Effector memory CD4-positive, alpha-beta T cell (primary cell): ENCODE measurements at regions not wholly inside any gene's neighbourhood (a gene's known extent, or its start where the extent isn't known, plus 50 kb on each side); places are given as distances from the start of the nearest gene placed in this dataset.
"Not testable (repeated sequence)": the region's sequence is repeated elsewhere in the genome, so short reads cannot be mapped to it uniquely, and the experiment has no call there.

Source experiments
- DNase-seq, 3 donors: peaks; one replicate each; pipeline ENCODE4 v3.0.0-alpha.2; 2020
- H3K27ac ChIP-seq: 2 replicates; pipeline ENCODE4 v1.7.0; 2013; ENCODE audit warnings: mild to moderate bottlenecking, low read length, moderate library complexity; ENCODE audit not compliant: insufficient read depth, poor library complexity, severe bottlenecking
- H3K27me3 ChIP-seq: replicated peaks from 2 replicates; pipeline ENCODE4 v1.7.0; 2013; ENCODE audit warnings: mild to moderate bottlenecking, low read length; ENCODE audit not compliant: insufficient read depth, control insufficient read depth, poor library complexity, severe bottlenecking
- H3K36me3 ChIP-seq: 2 replicates; pipeline ENCODE4 v1.7.0; 2013; ENCODE audit warnings: mild to moderate bottlenecking, low read length, moderate library complexity; ENCODE audit not compliant: control insufficient read depth, insufficient read depth
- H3K4me1 ChIP-seq: 2 replicates; pipeline ENCODE4 v1.7.0; 2013; ENCODE audit warnings: low read length, mild to moderate bottlenecking; ENCODE audit not compliant: control insufficient read depth, insufficient read depth, poor library complexity, severe bottlenecking
- H3K4me3 ChIP-seq: 2 replicates; pipeline ENCODE4 v1.7.0; 2013; ENCODE audit warnings: low read length, low read depth, mild to moderate bottlenecking; ENCODE audit not compliant: insufficient read depth, poor library complexity, severe bottlenecking
- H3K9me3 ChIP-seq: 2 replicates; pipeline ENCODE4 v1.7.0; 2013; ENCODE audit warnings: mild to moderate bottlenecking, low read length, moderate library complexity; ENCODE audit not compliant: control insufficient read depth

DNA sequence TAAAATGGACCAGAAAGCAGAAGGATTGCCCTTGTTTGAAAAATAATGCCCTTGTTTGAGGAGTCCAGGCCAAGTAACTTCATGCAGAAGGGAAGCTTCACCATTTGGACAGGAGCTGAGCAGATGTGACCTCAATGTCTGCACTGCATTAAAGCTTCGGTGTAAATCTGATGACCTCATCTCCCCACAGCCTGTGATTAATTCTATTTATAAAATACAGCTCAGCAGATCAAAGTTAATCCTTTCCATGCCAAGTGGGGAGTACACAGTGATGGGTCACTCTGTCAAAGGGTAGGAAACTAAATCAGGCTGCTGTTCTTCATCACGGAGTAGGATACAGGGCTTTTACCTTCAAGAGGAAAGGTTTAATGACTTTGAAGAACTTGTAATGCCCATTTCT lies 533.7 kb downstream of the RPS29 start:
- no peak for DNase-seq
- Histone ChIP-seq H3K27ac (no peak overlapping the region), H3K36me3 (no peaks in the 10 kb centered on the region), H3K27me3 (no peaks in the 10 kb centered on the region), H3K4me1 (no peaks in the 10 kb centered on the region), H3K4me3 (no peak overlapping the region), H3K9me3 (no peaks in the 10 kb centered on the region)

DNA sequence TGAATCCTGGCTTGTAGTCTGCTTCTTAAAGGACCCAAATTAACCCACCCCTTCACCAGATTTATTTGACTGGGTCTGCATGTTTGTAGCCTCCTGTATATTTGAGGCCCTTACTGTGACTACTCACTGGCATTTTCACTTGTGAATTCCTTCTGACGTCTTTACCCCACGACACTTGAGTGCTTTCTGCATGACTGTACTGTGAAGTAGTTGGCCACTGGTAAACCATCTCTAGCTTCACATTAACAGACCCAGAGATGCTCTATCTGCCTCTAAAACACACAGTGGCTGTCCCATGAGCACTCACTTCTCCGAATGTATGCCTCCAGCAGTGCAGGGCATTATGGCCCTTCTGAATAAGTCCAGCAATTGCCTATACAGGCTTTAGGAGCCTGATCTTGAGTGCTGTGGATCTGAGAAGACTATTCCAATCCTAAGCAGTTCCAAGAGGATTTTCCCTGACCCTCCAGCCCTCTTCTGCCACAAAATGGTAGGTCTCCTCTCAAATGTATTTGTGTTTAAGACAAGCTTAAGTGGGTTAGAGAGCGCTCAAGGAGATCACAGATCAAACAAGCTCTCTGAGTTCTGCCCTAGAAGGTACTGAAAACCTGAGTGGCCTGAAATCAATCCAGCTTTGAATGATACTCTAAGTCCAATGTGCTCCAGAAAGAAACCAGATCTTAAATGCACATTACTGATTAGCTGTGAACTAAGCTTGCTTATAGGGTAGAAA lies 534.7 kb downstream of the RPS29 start:
- DNase-seq, result no peak
- no peaks in the 10 kb centered on the region for H3K9me3 ChIP-seq
- no peaks in the 10 kb centered on the region for H3K27me3 ChIP-seq
- no peak overlapping the region for H3K4me3 ChIP-seq
- no peak overlapping the region for H3K27ac ChIP-seq
- no peaks in the 10 kb centered on the region for H3K36me3 ChIP-seq
- H3K4me1 ChIP-seq, result no peaks in the 10 kb centered on the region

DNA sequence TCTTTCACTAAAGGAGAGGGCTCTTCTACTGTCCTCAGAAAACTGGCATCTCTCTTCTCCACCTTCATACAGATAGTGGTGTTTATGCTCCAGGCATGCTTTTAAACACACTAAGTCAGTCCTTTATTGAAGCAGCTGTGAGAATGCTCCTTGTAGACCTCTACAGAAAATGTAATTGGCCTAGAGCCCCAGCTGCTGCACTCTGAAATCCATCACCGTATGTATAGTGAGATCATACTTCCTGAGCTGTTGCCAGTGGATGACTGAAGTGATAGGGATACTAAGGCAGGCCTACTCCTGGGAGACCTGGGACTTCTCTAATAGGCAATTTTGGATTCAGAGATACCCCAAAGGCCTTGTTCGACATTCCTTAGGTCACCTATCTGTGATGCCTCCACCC lies 535.4 kb downstream of the RPS29 start:
- DNase-seq, result no peak
- Histone ChIP-seq H3K4me1 (no peaks in the 10 kb centered on the region), H3K4me3 (no peak overlapping the region), H3K27me3 (no peaks in the 10 kb centered on the region), H3K36me3 (no peaks in the 10 kb centered on the region), H3K27ac (no peak overlapping the region), H3K9me3 (no peaks in the 10 kb centered on the region)

GRCh38 chr14:49049711-49050110 lies 536.5 kb downstream of the RPS29 start:
- Histone ChIP-seq H3K27ac (no peak overlapping the region), H3K27me3 (no peaks in the 10 kb centered on the region), H3K36me3 (no peaks in the 10 kb centered on the region), H3K4me1 (no peaks in the 10 kb centered on the region), H3K4me3 (no peak overlapping the region), H3K9me3 (no peaks in the 10 kb centered on the region)
- DNase-seq, result no peak

- Histone ChIP-seq H3K4me3 (no peak overlapping the region), H3K4me1 (no peaks in the 10 kb centered on the region), H3K27me3 (no peaks in the 10 kb centered on the region), H3K27ac (no peak overlapping the region), H3K36me3 (no peaks in the 10 kb centered on the region), H3K9me3 (no peaks in the 10 kb centered on the region)
- no peak for DNase-seq
Observed at GRCh38 chr14:49044981-49045380, 541.2 kb downstream of the RPS29 start.

- DNase-seq, result no peak
- H3K36me3 ChIP-seq, result no peaks in the 10 kb centered on the region
- no peaks in the 10 kb centered on the region for H3K4me1 ChIP-seq
- H3K4me3 ChIP-seq, result no peak overlapping the region
- H3K27me3 ChIP-seq, result no peaks in the 10 kb centered on the region
- no peak overlapping the region for H3K27ac ChIP-seq
- H3K9me3 ChIP-seq, result no peaks in the 10 kb centered on the region
Observed at GRCh38 chr14:49036984-49037516, 549.1 kb downstream of the RPS29 start.

- Histone ChIP-seq H3K36me3 (no peaks in the 10 kb centered on the region), H3K4me3 (no peak overlapping the region), H3K4me1 (no peaks in the 10 kb centered on the region), H3K27ac (no peak overlapping the region), H3K27me3 (no peaks in the 10 kb centered on the region), H3K9me3 (no peaks in the 10 kb centered on the region)
- no peak for DNase-seq
Observed at GRCh38 chr14:49036266-49036665, 549.9 kb downstream of the RPS29 start.

DNA sequence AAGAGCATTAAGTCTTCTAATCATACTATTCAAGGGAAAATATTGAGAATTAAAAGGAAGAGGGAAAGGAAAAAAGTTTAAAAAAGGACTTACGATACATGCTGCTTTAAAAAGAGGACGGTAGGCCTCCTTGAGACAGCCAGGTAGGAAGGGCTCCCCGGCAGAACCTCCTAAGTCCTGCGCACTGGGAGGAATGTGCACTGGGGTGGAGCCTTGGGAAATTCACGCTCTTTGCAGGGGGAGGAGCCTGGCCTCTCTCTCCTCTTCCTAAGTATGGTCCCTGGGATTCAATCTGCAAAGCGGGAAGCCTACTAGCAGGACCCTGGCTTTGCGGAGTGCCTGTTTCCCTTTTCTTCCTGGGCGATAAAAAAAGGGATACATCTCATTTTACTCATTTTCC lies 553.0 kb downstream of the RPS29 start:
- Histone ChIP-seq H3K4me3 (no peak overlapping the region), H3K9me3 (no peaks in the 10 kb centered on the region), H3K4me1 (no peaks in the 10 kb centered on the region), H3K27me3 (no peaks in the 10 kb centered on the region), H3K36me3 (no peaks in the 10 kb centered on the region), H3K27ac (no peak overlapping the region)
- DNase-seq, result no peak

DNA sequence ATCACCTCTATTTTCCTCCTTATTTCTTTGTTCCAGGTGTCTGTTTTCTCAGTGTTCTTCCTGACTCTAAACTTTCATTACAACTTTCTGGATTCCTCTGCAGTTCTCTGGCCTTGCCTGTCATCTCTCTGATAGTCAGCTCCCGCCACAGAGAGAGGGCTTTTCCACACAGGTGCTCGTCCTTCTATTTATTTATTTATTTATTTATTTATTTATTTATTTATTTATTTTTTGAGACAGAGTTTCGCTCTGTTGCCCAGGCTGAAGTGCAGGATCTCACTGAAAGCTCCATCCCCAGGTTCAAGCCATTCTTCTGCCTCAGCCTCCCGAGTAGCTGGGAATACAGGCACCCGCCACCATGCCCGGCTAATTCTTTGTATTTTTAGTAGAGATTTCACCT lies 554.5 kb downstream of the RPS29 start:
- H3K27me3 ChIP-seq, H3K4me3 ChIP-seq, H3K36me3 ChIP-seq, H3K9me3 ChIP-seq, DNase-seq, H3K4me1 ChIP-seq, H3K27ac ChIP-seq: not testable (repeated sequence)

GRCh38 chr14:49019467-49020115 lies 566.6 kb downstream of the RPS29 start:
- H3K9me3 ChIP-seq, result no peaks in the 10 kb centered on the region
- no peaks in the 10 kb centered on the region for H3K36me3 ChIP-seq
- no peaks in the 10 kb centered on the region for H3K4me1 ChIP-seq
- no peaks in the 10 kb centered on the region for H3K27me3 ChIP-seq
- H3K27ac ChIP-seq, result no peak overlapping the region
- no peak overlapping the region for H3K4me3 ChIP-seq
- DNase-seq, result no peak
